ENCODE measurements at regions not wholly inside any gene's neighbourhood (a gene's known extent, or its start where the extent isn't known, plus 50 kb on each side); places are given as distances from the start of the nearest gene placed in this dataset.

DNA sequence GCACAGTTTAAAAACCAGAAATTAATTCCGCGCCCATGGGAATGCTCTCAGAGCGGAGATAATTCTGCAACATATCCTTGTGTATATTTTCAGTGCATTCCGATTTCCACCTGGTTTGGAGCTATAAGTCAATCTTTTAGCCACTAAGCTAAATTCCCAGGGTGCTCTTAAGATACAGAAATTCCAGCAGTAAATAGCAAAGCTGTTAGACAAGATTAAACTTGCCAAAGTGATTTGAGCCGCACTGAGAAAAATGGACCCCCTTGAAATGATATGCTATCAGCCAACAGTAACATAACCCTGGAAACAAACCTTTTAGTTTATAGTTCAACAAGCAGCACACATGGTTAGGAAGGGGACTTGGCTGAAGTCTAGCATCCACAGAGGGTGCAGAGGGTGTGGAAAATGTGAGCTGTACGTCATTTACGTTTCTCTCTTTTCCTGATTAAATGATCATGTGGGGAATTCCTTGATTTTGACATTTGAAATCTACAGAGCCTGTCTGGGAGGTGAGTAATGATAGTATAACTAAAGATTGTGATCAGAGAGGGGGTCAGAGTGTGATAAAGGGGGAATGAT lies 99.8 kb upstream of the COPS8 start:
- Histone ChIP-seq H3K4me1 (ENCODE audit: insufficient read depth, low read length) (no peaks in the 10 kb centered on the region), H3K27ac (ENCODE audit: low read depth, low read length) (no peak overlapping the region), H3K36me3 (ENCODE audit: insufficient read depth, low read length) (no peaks in the 10 kb centered on the region), H3K4me3 (ENCODE audit: insufficient read depth, low read length) (no peak overlapping the region), H4K20me1 (ENCODE audit: insufficient read depth, low read length) (no peaks in the 10 kb centered on the region), H3K9me3 (ENCODE audit: low read depth, low read length) (peaks cover 3% of the 10 kb centered on the region), H3K4me2 (ENCODE audit: insufficient read depth, low read length) (no peak overlapping the region), H3K79me2 (ENCODE audit: insufficient read depth, low read length) (no peaks in the 10 kb centered on the region), H2AFZ (ENCODE audit: low read length) (no peak overlapping the region), H3K27me3 (ENCODE audit: insufficient read depth, low read length) (no peaks in the 10 kb centered on the region)
- TF ChIP-seq CTCF (IDR thresholded peaks at IDR 0.05; ENCODE audit: extremely low read depth, low read depth, low read length): no peak
- DNase-seq (ENCODE audit: insufficient read length, low spot score, missing footprints): no peak

DNA sequence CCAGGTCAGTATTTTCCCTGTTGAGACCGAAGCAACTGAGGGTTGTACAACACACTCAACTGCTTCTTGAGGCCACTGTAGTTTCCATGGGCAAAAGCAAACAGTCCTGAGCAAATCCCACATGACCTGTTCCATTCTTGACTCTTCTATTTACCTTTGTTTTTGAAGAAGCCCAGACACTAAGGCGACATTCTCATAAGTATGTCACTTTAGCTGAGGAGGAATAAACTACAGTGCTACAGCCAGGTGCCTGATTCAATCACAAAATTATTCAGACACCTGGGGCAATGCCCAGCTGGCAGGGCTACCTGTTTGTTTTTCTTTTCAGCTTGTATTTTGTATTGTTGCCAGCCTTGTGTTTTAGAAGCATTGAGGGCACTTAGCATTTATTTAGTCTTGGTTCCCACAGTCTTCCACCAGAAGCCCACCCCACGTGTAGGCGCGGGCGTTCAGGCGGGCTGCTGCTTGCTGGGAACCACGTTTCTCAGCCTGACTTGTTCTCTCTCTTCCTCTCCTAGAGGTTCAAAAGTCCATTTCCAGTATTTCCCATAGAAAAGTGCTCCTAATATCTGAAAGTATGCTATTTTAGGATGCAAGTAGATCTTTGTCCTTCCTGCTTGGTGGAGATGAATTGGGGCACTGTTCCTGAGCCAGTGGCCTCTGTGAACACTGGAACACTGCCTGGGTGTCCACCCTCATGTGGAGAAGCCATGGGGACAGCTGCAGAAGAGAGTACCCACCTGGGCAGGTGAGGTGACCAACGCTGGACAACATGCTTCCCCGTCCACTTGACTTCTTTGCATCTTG lies 99.0 kb upstream of the COPS8 start:
- Histone ChIP-seq H3K4me3 (ENCODE audit: insufficient read depth, low read length) (no peak overlapping the region), H3K79me2 (ENCODE audit: insufficient read depth, low read length) (no peaks in the 10 kb centered on the region), H3K9me3 (ENCODE audit: low read depth, low read length) (peaks cover 3% of the 10 kb centered on the region), H3K4me2 (ENCODE audit: insufficient read depth, low read length) (no peak overlapping the region), H2AFZ (ENCODE audit: low read length) (no peak overlapping the region), H3K36me3 (ENCODE audit: insufficient read depth, low read length) (no peaks in the 10 kb centered on the region), H3K27ac (ENCODE audit: low read depth, low read length) (no peak overlapping the region), H3K27me3 (ENCODE audit: insufficient read depth, low read length) (no peaks in the 10 kb centered on the region), H3K4me1 (ENCODE audit: insufficient read depth, low read length) (no peaks in the 10 kb centered on the region), H4K20me1 (ENCODE audit: insufficient read depth, low read length) (no peaks in the 10 kb centered on the region)
- DNase-seq (ENCODE audit: insufficient read length, low spot score, missing footprints): no peak
- TF ChIP-seq CTCF (IDR thresholded peaks at IDR 0.05; ENCODE audit: extremely low read depth, low read depth, low read length): no peak

DNA sequence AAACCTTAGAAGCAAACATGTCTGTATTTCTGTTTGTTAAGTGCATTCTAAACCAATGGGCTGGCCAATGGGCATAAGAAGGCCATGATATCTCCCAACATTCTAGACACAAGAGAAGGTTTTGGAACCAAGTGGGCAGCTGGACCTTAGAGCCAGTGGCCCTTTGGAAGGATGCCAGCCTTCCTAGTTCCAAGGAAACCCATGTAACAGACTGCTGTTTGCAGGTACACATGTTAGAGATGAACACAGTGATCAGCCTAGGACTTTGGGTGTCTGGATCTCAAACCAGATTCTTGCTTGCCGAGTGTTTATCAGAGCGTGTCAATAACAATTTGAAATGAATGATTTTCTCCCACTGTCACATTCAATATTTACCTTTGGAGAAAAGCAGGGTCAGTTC lies 97.5 kb upstream of the COPS8 start:
- no peaks in the 10 kb centered on the region for H4K20me1 ChIP-seq (ENCODE audit: insufficient read depth, low read length)
- no peaks in the 10 kb centered on the region for H3K9me3 ChIP-seq (ENCODE audit: low read depth, low read length)
- no peaks in the 10 kb centered on the region for H3K27me3 ChIP-seq (ENCODE audit: insufficient read depth, low read length)
- H3K79me2 ChIP-seq (ENCODE audit: insufficient read depth, low read length): no peaks in the 10 kb centered on the region
- H3K27ac ChIP-seq (ENCODE audit: low read depth, low read length): no peak overlapping the region
- no peaks in the 10 kb centered on the region for H3K4me1 ChIP-seq (ENCODE audit: insufficient read depth, low read length)
- no peak for TF ChIP-seq CTCF (IDR thresholded peaks at IDR 0.05; ENCODE audit: extremely low read depth, low read depth, low read length)
- H3K36me3 ChIP-seq (ENCODE audit: insufficient read depth, low read length): no peaks in the 10 kb centered on the region
- no peak overlapping the region for H3K4me3 ChIP-seq (ENCODE audit: insufficient read depth, low read length)
- no peak overlapping the region for H3K4me2 ChIP-seq (ENCODE audit: insufficient read depth, low read length)
- H2AFZ ChIP-seq (ENCODE audit: low read length): no peak overlapping the region
- no peak for DNase-seq (ENCODE audit: insufficient read length, low spot score, missing footprints)
